NCI-H226 (cell line): ENCODE measurements at regions not wholly inside any gene's neighbourhood (a gene's known extent, or its start where the extent isn't known, plus 50 kb on each side); places are given as distances from the start of the nearest gene placed in this dataset.
A peak's percentile ranks its signal among the peaks of the same experiment; 100 is the strongest.
"Not testable (repeated sequence)": the region's sequence is repeated elsewhere in the genome, so short reads cannot be mapped to it uniquely, and the experiment has no call there.

Source experiments
- DNase-seq: peaks from one replicate; pipeline ENCODE4 v3.0.0-alpha.2; 2015

DNA sequence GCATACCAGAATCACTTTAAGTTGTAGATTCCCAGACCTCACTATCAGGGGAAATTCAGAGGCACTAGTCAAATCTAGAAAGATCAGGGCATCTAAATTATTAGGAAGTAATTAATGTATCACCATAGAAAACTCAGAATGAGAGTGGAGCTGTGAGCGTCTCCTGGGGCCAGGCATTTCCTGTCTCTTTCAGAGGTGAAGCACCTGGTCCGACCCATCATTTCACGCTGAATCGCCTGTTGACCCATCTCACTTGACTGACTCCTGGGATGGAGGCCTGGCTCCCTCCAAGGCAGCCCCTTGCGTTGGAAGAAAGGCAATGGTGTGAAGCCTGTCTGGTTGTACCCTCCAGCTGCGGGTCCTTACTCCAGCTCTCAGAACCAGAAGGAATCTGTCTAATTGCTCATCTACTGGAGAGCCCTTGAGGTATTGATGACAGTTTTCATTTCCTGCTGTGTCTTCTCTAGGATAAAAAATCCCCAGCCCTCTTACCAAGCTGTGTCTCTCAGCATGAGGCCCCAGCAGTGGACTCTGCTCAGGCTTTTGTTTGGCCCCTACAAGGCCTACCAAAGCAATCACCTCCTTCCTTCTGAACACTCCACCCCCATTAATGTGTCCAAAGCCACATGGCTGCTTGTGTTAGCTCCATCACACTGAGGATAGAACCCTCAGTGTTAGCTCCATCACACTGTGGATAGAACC lies 93.2 kb upstream of the SYT13 start:
- DNase-seq: no peak

DNA sequence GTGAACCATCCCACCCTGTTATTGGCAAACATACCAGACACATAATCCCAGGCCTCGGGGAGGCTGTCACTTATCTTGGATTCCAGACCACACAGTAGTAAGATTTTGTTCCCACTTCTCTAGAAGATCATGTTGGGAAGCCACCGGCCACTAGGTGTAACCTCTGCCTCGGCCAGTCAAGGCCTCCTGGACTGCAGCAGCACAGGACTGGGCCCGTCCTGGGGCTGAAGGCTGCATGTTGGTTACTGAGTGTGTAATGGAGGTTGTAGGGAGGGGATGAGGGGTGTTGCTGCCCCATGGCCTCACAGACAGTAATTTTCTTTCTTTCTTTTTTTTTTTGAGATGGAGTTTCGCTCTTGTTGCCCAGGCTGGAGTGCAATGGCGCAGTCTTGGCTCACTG lies 92.4 kb upstream of the SYT13 start:
- DNase-seq: no peak

DNA sequence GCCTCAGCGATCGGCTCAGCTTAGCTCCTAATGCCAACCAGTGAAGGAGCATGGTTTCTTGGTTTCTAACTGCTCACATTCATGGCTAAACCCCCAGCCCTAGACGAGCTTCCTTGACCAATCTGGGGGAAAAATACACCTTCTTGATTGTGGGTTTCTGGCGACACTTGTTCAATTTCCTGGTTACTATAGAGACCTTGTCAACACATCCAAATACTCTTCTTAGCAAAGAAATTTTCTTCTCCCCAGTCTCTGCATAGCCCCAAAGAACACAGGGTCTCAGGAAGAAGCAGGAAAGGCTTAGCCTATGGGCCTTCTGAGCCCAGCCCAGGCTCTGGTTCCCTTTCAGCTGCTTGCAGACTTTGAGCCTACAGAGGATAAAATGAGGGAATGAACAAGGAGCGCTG lies 88.5 kb upstream of the SYT13 start:
- DNase-seq: no peak

DNA sequence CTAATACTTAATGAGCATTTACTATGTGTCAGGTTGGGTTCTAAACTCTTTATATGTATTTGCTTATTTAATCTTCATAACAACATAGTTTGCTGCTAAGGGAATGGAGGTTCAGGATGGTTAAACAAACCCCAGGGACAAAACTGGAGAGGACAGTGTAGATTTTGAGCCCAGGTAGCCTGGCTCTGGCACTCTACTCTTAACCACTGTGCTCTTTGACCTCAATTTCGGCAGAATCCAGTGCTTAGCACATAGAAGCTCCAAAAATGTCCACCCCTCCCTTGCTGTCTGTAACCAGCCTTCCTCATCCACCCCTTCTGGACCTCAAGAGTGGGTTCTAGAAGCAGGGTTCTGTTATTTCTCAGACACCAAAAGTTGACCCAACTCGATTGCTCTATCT lies 88.0 kb upstream of the SYT13 start:
- no peak for DNase-seq

- DNase-seq: no peak
Observed at GRCh38 chr11:45373506-45374035, 87.4 kb upstream of the SYT13 start.

GRCh38 chr11:45372414-45372813 lies 86.3 kb upstream of the SYT13 start:
- not testable (repeated sequence) for DNase-seq

DNA sequence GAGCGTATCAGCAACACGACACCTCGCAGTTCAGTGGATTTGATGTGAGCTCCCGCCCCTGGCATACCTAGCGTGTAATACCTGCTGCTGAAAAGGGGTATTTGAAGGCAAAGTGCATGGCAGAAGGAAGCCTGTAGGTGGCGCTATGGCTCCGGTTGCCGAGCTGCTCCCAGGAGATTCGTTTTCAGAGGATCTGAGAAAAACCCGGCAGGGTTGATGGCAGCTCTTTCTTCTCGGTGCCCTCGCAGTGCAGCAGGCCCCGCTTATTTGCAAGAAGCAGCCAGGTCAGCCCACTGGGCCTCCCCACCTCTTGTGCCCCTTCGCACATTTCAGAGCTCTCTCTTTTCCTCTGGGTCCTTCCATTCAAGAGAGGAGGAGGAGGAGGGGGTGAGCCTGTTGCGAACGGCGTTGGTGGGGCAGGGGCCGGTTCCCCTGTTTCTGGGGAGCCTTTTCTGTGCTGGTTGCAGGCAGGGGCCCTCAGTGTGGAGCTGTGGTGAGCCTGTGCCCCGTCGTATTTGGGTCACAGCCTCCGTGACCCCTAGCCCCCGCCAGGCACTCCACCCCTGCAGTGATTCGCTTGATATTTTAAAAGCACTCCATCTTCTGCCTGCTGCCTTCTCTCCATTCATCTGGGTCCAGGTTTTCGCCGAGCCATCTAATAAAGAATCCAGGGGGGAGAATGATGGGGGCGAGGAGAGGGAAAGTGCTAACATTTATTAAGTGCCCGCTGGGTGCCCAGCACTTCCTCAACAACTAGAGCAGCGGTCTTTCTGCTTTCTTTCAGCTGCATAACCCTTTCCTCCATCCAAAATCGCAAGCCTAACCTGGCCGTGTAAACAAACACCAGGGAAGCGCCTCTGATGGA lies 85.3 kb upstream of the SYT13 start:
- DNase-seq: peak; percentile 34

DNA sequence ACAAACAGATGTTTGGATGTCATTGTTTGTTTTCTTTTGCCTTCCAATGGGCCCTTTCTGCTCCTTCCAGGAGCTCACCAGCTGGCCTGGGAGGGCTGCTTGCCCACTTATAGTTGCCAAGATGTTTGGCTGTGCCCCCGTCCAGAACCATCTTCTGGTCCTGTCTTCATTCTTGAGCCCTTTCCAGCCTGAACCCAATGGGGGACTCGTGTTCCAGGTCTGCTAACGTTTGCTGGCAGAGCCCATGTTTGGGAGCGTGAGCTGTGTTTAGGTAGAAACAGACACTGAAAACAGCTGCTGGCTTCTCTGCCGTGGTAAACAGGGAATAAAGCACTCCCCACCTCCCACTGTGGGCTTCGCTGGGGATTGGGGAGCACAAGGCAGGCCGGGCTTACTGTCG lies 83.2 kb upstream of the SYT13 start:
- no peak for DNase-seq

GRCh38 chr11:45368697-45369096 lies 82.6 kb upstream of the SYT13 start:
- no peak for DNase-seq

DNA sequence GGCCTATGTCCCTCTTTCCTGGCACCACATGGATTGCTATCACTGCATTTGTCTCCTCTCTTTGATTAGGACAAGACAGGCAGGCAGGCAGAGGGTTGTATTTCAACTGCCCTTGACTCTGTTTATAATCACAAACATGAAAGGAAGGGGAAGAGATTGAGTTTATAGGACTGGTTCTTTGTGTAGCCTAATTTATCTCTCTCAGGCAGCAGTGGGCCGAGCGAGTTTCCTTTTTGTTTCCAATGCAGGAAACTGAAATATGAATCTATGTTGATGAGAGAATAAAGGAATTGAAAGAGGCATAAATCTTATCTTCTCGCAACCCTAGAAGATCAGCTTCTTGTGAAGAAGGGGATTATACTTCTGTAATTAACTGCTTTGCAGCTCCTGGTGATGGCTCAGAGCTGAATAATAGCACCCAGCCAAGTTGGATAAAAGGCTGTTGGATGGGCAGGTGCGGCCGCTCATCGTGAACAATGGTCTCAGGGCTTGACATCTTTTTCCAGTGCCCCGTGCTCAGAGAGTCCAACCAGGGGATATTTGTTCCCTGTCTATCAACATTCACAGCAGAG lies 80.6 kb upstream of the SYT13 start:
- DNase-seq: no peak

- DNase-seq: no peak
Observed at GRCh38 chr11:45365961-45366618, 79.9 kb upstream of the SYT13 start.

- DNase-seq: no peak
Observed at GRCh38 chr11:45362636-45363035, 76.5 kb upstream of the SYT13 start.

DNA sequence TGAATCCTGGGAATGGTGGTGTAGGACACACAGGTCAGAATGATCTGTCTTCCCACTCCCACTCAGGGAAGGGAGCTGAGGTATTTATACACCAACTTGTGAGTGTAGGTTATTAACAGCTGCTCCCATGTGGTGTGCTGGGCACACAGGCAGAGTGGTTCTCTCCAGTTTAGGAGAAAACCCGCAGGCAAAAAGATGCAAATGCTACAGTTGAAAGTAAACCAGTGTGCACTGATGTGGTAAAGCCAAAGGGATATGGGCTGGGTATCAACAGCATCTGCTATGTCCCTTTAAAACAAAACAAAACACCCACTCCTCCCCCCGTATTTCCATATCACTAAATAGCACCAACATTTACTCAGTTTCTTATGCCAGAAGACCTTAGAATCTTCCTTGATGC lies 75.4 kb upstream of the SYT13 start:
- no peak for DNase-seq

DNA sequence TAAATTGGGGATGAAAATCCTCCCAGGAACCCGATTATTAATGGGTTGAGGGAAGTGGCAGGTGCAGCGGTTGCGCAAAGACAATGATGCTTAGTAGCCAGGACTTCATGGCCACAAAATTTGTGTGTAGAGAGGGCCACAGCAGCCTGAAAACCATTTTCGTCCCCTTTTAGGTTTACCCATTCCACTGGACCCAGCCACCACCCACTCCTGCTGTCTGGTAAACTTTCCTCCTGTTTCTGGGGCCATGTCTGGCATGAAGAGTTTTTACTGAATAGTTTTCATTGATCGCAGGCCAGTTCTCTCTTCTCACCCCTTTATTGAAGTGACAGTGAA lies 69.5 kb upstream of the SYT13 start:
- no peak for DNase-seq

- no peak for DNase-seq
Observed at GRCh38 chr11:45354976-45355705, 69.0 kb upstream of the SYT13 start.

DNA sequence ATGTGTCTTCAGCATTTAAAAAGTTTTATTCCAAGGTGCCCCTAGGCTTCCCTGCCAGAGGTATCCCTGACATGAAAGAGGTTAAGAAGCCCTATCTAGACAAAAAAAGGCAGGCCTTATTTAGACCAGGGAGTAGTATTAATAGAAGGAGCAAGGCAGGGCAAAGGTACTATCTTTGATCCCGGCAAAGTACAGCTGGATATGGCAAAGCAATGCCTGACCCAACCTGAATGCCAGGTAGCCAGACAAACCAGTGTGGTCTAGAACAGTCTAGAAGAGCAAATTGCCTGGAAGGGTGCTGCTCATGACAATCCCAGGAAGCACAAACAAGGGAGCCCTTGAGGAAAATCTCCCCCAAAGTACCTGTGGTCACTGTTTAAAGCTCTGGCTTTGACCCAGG lies 62.6 kb upstream of the SYT13 start:
- no peak for DNase-seq

- DNase-seq: no peak
Observed at GRCh38 chr11:45347348-45348082, 61.4 kb upstream of the SYT13 start.

GRCh38 chr11:45345491-45345890 lies 59.4 kb upstream of the SYT13 start:
- DNase-seq: no peak

DNA sequence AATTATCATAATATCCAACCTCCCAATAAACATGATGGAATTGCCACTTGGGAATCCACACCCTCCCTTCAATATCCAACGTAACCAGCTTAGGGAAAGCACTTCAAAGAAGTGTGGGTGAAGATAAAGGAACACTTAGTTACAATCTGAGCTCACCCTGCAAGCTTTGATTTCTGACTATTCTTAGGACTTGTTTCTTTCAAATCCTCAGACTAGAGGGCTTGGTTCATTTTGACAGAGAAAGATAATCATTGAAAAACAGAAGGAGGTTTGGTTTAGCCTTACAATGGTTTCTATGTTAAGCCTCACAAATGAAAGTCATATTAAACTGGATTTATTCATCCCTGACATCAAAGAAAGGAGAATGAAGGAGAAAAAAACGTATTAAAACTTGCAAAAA lies 57.9 kb upstream of the SYT13 start:
- DNase-seq: no peak

DNA sequence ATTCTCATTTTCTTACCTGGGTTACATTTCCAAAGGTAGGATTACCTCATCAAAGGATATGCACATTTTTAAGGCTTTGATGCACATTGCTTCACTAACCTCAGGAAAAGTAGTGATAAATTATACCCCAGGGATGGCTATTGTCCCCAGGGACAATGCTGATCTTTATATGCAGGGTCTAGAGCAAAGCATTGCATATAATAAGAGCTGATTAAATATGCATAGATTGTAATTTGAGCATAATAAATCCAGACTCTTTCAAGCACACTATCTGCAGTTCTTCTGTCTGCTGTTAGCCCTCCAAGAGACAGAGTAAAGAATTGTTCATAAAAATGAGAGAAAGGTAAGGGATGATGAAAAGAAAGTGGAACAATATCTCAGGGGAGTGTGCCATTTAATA lies 57.3 kb upstream of the SYT13 start:
- DNase-seq: no peak

DNA sequence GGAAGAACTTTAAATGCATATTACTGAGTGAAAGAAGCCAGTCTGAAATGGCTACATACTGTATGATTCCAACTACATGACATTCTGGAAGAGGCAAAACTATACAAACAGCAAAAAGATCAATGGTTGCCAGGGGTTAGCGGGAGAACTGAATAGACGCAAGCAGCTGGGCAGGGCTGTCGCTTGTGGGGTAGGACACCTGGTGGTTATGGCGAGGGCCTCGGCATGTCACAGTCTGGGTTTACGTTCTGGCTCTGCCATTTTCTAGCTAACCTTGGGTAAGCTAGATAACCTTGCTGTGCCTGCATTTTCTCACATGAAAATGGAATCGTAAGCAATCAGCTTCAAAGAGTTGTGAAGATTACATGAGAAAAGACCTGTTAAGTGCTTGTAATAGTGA lies 55.2 kb upstream of the SYT13 start:
- no peak for DNase-seq
